Breast epithelium (tissue), 4 donors: ENCODE measurements at regions not wholly inside any gene's neighbourhood (a gene's known extent, or its start where the extent isn't known, plus 50 kb on each side); places are given as distances from the start of the nearest gene placed in this dataset.
"Not testable (repeated sequence)": the region's sequence is repeated elsewhere in the genome, so short reads cannot be mapped to it uniquely, and the experiment has no call there.

ENCODE experiments used
- DNase-seq, 2 donors: peaks; one replicate each; pipeline ENCODE4 v3.0.0-alpha.2; 2019; ENCODE audit warnings: low spot score in 2 of 2
- H3K27ac ChIP-seq, 2 donors: fragments of 200-600 bp; sonication (generic) in 1 of 2; one replicate each; pipeline ENCODE4 v1.5.1; 2016 to 2019; ENCODE audit warnings: mild to moderate bottlenecking in 1 of 2
- H3K27me3 ChIP-seq, 2 donors: fragments of 200-600 bp; sonication (generic) in 1 of 2; one replicate each; pipeline versions ENCODE4 v1.5.1 to v1.6.0; 2017 to 2019; ENCODE audit warnings: control low read depth in 1 of 2, mild to moderate bottlenecking in 1 of 2
- H3K36me3 ChIP-seq: fragments of 200-600 bp; one replicate; pipeline ENCODE4 v1.5.1; 2019
- H3K4me1 ChIP-seq, 2 donors: fragments of 200-600 bp; sonication (generic); one replicate each; pipeline ENCODE4 v1.5.1; 2016 to 2019; ENCODE audit warnings: control low read depth in 1 of 2
- H3K4me3 ChIP-seq, 3 donors: fragments of 200-600 bp; sonication (generic); 1 replicate in 2 of 3; 2 replicates in 1 of 3; pipeline ENCODE4 v1.5.1; 2016 to 2019; ENCODE audit warnings: mild to moderate bottlenecking in 3 of 3, moderate library complexity in 2 of 3
- H3K9me3 ChIP-seq, 2 donors: fragments of 200-600 bp; sonication (generic) in 1 of 2; one replicate each; pipeline ENCODE4 v1.5.1; 2016 to 2019; ENCODE audit warnings: control low read depth in 1 of 2
- POLR2A ChIP-seq: fragments of 450-650 bp; IDR thresholded peaks from one replicate; pipeline ENCODE4 v1.6.1; 2016; ENCODE audit warnings: antibody characterized with exemption, mild to moderate bottlenecking, moderate library complexity
- POLR2AphosphoS5 ChIP-seq, 3 donors: sonication (generic); formaldehyde crosslinking; IDR thresholded peaks; one replicate each; pipeline ENCODE4 v1.6.1; 2017; ENCODE audit warnings: antibody characterized with exemption in 3 of 3
- intact Hi-C: fragments of 100-400 bp; cut with DNase I; formaldehyde crosslinking; loops from one replicate; pipeline ENCODE4 v1.15.1; 2023; ENCODE audit warnings: low total_unique reads
- TF ChIP-seq, protein P1 (sequence below), 3 donors: fragments of 450-650 bp; IDR thresholded peaks; one replicate each; pipeline ENCODE4 v1.5.1; 2016 to 2017; ENCODE audit warnings: antibody characterized with exemption in 3 of 3, mild to moderate bottlenecking in 3 of 3, moderate library complexity in 3 of 3

DNA sequence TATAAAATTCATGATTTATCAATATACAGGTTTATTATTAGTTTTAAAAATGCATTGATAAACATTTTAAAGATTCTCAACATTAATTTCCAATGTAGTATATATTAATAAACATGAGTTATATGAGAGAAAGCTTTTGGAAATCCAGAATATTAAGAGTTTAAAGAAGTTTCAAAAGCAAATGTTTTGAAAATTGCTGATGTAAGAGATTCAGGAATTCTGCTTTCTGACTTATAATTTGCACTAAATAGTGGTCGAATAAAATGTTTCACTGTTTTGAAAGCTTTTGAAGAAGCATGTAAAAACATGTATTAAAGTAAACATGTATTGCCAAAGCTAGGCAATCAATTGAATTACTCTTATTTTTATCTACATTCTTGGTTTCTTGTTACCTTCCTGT is 151.2 kb upstream of the CXorf51B start:
- no peak for DNase-seq
- Histone ChIP-seq H3K9me3 (peaks cover 0 to 16% of the 10 kb centered on the region in 2 donors), H3K27me3 (no peaks in the 10 kb centered on the region), H3K4me3 (no peak overlapping the region), H3K4me1 (no peaks in the 10 kb centered on the region), H3K27ac (no peak overlapping the region), H3K36me3 (no peaks in the 10 kb centered on the region)
- intact Hi-C loops = no loop called here
- TF ChIP-seq, protein P1, sequence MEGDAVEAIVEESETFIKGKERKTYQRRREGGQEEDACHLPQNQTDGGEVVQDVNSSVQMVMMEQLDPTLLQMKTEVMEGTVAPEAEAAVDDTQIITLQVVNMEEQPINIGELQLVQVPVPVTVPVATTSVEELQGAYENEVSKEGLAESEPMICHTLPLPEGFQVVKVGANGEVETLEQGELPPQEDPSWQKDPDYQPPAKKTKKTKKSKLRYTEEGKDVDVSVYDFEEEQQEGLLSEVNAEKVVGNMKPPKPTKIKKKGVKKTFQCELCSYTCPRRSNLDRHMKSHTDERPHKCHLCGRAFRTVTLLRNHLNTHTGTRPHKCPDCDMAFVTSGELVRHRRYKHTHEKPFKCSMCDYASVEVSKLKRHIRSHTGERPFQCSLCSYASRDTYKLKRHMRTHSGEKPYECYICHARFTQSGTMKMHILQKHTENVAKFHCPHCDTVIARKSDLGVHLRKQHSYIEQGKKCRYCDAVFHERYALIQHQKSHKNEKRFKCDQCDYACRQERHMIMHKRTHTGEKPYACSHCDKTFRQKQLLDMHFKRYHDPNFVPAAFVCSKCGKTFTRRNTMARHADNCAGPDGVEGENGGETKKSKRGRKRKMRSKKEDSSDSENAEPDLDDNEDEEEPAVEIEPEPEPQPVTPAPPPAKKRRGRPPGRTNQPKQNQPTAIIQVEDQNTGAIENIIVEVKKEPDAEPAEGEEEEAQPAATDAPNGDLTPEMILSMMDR (IDR thresholded peaks at IDR 0.05) = no peak
- no peak for TF ChIP-seq POLR2A
- no peak for TF ChIP-seq POLR2AphosphoS5 (IDR thresholded peaks at IDR 0.05)

DNA sequence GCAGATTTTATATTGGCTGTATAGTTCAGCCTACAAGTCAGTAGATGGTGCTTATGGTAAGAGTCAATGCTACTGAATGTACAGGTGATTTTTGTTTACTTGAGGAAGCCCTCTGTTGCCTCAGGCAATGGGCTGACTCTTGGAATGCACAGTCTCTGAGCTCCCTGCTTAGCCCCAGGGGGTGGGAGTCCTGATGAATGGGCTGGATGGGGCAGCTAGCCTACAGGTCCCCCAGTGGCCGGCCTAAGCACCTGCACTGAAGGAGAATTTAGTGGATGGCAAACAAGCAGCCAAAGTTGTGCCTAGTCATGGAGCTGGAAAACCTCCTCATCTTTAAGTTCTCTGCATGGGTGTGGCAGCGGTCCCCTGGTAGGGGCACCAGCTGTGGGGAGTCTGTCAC is 101.8 kb upstream of the CXorf51B start:
- Histone ChIP-seq H3K36me3 (no peaks in the 10 kb centered on the region), H3K4me3 (no peak overlapping the region), H3K27ac (no peak overlapping the region), H3K9me3 (no peaks in the 10 kb centered on the region), H3K27me3 (no peaks in the 10 kb centered on the region), H3K4me1 (no peaks in the 10 kb centered on the region)
- no peak for DNase-seq
- TF ChIP-seq POLR2A = no peak
- TF ChIP-seq, protein P1 (IDR thresholded peaks at IDR 0.05) = no peak
- no peak for TF ChIP-seq POLR2AphosphoS5 (IDR thresholded peaks at IDR 0.05)
- intact Hi-C loops = no loop called here

DNA sequence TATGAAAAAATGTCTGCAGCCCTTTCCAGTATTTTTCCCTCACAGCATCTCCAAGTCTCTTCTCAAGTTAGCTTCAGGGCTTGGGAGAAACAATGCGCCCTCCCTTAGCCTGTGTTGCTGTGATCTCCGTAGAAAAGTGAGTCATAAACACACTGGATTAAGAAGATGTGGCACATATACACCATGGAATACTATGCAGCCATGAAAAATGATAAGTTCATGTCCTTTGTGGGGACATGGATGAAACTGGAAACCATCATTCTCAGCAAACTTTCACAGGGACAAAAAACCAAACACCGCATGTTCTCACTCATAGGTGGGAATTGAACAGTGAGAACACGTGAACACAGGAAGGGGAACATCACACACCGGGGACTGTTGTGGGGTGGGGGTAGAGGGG is 100.7 kb upstream of the CXorf51B start:
- intact Hi-C loops, H3K27me3 ChIP-seq, H3K4me1 ChIP-seq, H3K4me3 ChIP-seq, DNase-seq, H3K27ac ChIP-seq, H3K9me3 ChIP-seq, H3K36me3 ChIP-seq: not testable (repeated sequence)

DNA sequence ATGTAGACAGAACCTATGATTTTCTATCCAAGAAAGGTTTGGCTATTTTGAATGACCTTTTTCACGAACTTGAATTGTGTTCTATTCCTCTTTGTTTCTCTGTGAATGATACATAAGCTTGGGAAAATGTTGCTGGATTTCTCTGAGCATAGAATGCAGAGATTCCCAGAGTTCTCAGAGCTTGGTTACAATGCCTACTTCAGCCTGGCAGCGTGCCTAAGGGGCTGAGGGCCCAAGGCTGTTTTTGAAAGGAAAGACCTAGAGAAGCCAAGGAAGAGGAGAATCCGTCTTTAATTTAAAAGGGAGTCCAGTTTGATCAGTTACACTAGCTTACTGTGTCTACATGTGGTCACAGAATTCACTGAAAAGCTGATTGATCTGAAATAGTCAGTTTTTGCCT is 55.3 kb upstream of the CXorf51B start:
- H3K27me3 ChIP-seq = no peaks in the 10 kb centered on the region
- no peaks in the 10 kb centered on the region for H3K4me1 ChIP-seq
- H3K36me3 ChIP-seq = no peaks in the 10 kb centered on the region
- H3K4me3 ChIP-seq = no peak overlapping the region
- intact Hi-C loops = no loop called here
- DNase-seq = no peak
- TF ChIP-seq POLR2A (no peak), POLR2AphosphoS5 (IDR thresholded peaks at IDR 0.05) (no peak)
- TF ChIP-seq, protein P1 (IDR thresholded peaks at IDR 0.05) = no peak
- no peak overlapping the region for H3K27ac ChIP-seq
- peaks cover 0 to 7% of the 10 kb centered on the region in 2 donors for H3K9me3 ChIP-seq

DNA sequence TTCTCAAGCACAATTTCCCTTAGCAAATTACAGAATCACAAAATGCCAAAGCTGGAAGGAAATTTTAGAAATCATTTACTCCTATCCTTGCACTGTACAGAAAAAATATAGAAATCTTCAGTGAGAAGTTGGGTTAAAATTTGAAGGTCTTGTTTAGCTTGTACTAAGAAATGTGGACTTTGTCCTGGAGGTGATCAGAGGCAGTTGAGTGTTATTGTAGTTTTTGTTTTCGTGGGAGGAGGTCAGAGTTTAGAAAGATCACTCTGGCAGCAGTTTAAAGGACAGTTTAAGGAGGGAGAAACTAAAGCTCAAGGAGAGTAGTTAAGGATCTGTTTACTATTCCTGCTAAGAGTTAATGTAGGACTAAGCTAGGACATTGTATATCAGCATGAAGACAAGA is 54.4 kb upstream of the CXorf51B start:
- intact Hi-C loops = loop anchor here (5.0 kb wide), 1 partner anchor 88 kb away; no protein-coding TSS in a partner anchor
- H3K9me3 ChIP-seq = peaks cover 0 to 7% of the 10 kb centered on the region in 2 donors
- no peaks in the 10 kb centered on the region for H3K4me1 ChIP-seq

More for the DNA sequence above, 54.4 kb upstream of the CXorf51B start:
- TF ChIP-seq POLR2AphosphoS5 (IDR thresholded peaks at IDR 0.05) = no peak
- TF ChIP-seq POLR2A = no peak
- TF ChIP-seq, protein P1 (IDR thresholded peaks at IDR 0.05) = no peak
- DNase-seq = no peak
- H3K27me3 ChIP-seq = no peaks in the 10 kb centered on the region
- H3K4me3 ChIP-seq = no peak overlapping the region
- H3K36me3 ChIP-seq = no peaks in the 10 kb centered on the region
- no peak overlapping the region for H3K27ac ChIP-seq
